MM.1S (cell line): ENCODE measurements at regions not wholly inside any gene's neighbourhood (a gene's known extent, or its start where the extent isn't known, plus 50 kb on each side); places are given as distances from the start of the nearest gene placed in this dataset.

Source experiments
- CTCF ChIP-seq: fragments of 300-600 bp; sonication (generic); IDR thresholded peaks from 2 replicates; pipeline ENCODE4 v1.5.1; 2016; ENCODE audit warnings: antibody characterized with exemption, low read length, mixed read lengths
- EZH2 ChIP-seq: fragments of 300-600 bp; sonication (generic); optimal IDR thresholded peaks from 2 replicates; pipeline ENCODE3; 2017; ENCODE audit warnings: low read depth, mild to moderate bottlenecking, antibody characterized with exemption, low read length, mixed read lengths
- EZH2phosphoT487 ChIP-seq: fragments of 300-600 bp; sonication (generic); IDR thresholded peaks from 2 replicates; pipeline ENCODE4 v1.6.1; 2018; ENCODE audit warnings: antibody characterized with exemption, low read length

- TF ChIP-seq EZH2phosphoT487 (no peak), CTCF (no peak), EZH2 (no peak)
These were observed 567.5 kb upstream of the IMPG1 start for GRCh38 chr6:76639941-76640340.
